Activated naive CD8-positive, alpha-beta T cell treated with anti-CD3 and anti-CD28 coated beads for 36 hours (primary cell): ENCODE measurements at regions not wholly inside any gene's neighbourhood (a gene's known extent, or its start where the extent isn't known, plus 50 kb on each side); places are given as distances from the start of the nearest gene placed in this dataset.

Source experiments
- DNase-seq: peaks from one replicate; pipeline ENCODE4 v3.0.0; 2021
- H3K27ac Mint-ChIP-seq: one replicate; pipeline ENCODE4 v1.8.0; 2022; ENCODE audit warnings: mild to moderate bottlenecking, moderate library complexity, mixed read lengths
- H3K27me3 Mint-ChIP-seq: one replicate; pipeline ENCODE4 v1.8.0; 2022; ENCODE audit warnings: mild to moderate bottlenecking, mixed read lengths
- H3K36me3 Mint-ChIP-seq: one replicate; pipeline ENCODE4 v1.8.0; 2021; ENCODE audit warnings: mild to moderate bottlenecking, mixed read lengths
- H3K4me1 Mint-ChIP-seq: one replicate; pipeline ENCODE4 v1.8.0; 2021; ENCODE audit warnings: mixed read lengths
- H3K4me3 Mint-ChIP-seq: one replicate; pipeline ENCODE4 v1.8.0; 2022; ENCODE audit warnings: mild to moderate bottlenecking, moderate library complexity, mixed read lengths
- H3K9me3 Mint-ChIP-seq: one replicate; pipeline ENCODE4 v1.8.0; 2022; ENCODE audit warnings: mixed read lengths

GRCh38 chr6:119594907-119595306, 245.3 kb upstream of the MAN1A1 start:
- H3K9me3 Mint-ChIP-seq: no peaks in the 10 kb centered on the region
- H3K4me1 Mint-ChIP-seq: no peaks in the 10 kb centered on the region
- H3K27ac Mint-ChIP-seq: no peak overlapping the region
- H3K27me3 Mint-ChIP-seq: no peaks in the 10 kb centered on the region
- H3K36me3 Mint-ChIP-seq: no peaks in the 10 kb centered on the region
- no peak for DNase-seq
- H3K4me3 Mint-ChIP-seq: no peak overlapping the region

GRCh38 chr6:119591235-119591634, 241.7 kb upstream of the MAN1A1 start:
- H3K27ac Mint-ChIP-seq: no peak overlapping the region
- H3K36me3 Mint-ChIP-seq: no peaks in the 10 kb centered on the region
- H3K4me1 Mint-ChIP-seq: no peaks in the 10 kb centered on the region
- H3K27me3 Mint-ChIP-seq: no peaks in the 10 kb centered on the region
- DNase-seq: no peak
- H3K4me3 Mint-ChIP-seq: no peak overlapping the region
- no peaks in the 10 kb centered on the region for H3K9me3 Mint-ChIP-seq

DNA sequence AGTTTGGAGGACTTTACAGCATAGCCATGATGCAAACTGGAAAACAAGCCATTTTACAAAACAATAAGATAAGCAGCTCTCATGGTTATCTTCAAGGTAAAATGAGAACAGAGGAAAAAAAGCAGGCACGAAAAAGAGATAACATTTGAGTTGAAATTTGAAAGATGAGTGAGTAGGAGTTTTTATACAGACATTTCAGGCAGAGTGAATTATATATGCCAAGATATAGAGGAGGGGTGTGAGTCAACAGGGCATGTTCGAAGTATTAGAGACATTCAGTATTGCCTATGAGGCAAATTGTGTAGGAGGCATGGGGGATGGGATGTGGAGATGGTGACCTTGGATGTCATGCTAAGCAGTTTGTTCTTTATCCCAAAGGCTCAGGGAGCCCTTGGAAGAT, 240.5 kb upstream of the MAN1A1 start:
- no peak overlapping the region for H3K27ac Mint-ChIP-seq
- DNase-seq: no peak
- H3K36me3 Mint-ChIP-seq: no peaks in the 10 kb centered on the region
- no peaks in the 10 kb centered on the region for H3K27me3 Mint-ChIP-seq
- H3K4me1 Mint-ChIP-seq: no peaks in the 10 kb centered on the region
- H3K9me3 Mint-ChIP-seq: no peaks in the 10 kb centered on the region
- no peak overlapping the region for H3K4me3 Mint-ChIP-seq

DNA sequence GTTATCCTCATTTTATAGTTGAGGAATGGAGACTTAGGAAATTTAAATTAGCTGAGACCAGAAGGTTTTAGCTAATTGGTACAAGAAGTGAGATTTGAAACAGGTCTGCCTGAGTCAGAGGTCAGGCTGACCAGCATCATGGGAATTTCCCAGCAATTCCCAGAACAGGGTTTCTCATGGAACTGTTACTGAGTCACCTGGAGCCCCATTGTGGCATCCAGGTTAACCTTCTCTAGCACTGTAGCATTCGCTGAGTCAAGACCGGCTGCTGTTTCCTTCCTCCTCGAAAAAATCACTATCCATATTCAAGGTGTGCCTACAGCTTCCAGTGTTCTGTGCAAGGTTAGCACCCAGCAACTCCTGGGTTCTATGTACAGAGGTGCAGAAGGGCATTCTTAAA, 238.0 kb upstream of the MAN1A1 start:
- DNase-seq: no peak
- H3K4me1 Mint-ChIP-seq: no peaks in the 10 kb centered on the region
- H3K27ac Mint-ChIP-seq: no peak overlapping the region
- no peaks in the 10 kb centered on the region for H3K27me3 Mint-ChIP-seq
- no peak overlapping the region for H3K4me3 Mint-ChIP-seq
- no peaks in the 10 kb centered on the region for H3K9me3 Mint-ChIP-seq
- H3K36me3 Mint-ChIP-seq: no peaks in the 10 kb centered on the region

- no peak for DNase-seq
- H3K4me1 Mint-ChIP-seq: no peaks in the 10 kb centered on the region
Observed at GRCh38 chr6:119586250-119586882, 236.8 kb upstream of the MAN1A1 start.

GRCh38 chr6:119584088-119584487, 234.5 kb upstream of the MAN1A1 start:
- no peak overlapping the region for H3K27ac Mint-ChIP-seq
- no peak for DNase-seq
- no peaks in the 10 kb centered on the region for H3K9me3 Mint-ChIP-seq
- H3K4me3 Mint-ChIP-seq: no peak overlapping the region
- no peaks in the 10 kb centered on the region for H3K27me3 Mint-ChIP-seq
- H3K36me3 Mint-ChIP-seq: no peaks in the 10 kb centered on the region
- H3K4me1 Mint-ChIP-seq: no peaks in the 10 kb centered on the region

More at GRCh38 chr6:119586250-119586882, 236.8 kb upstream of the MAN1A1 start:
- H3K36me3 Mint-ChIP-seq: no peaks in the 10 kb centered on the region
- H3K4me3 Mint-ChIP-seq: no peak overlapping the region
- H3K27ac Mint-ChIP-seq: no peak overlapping the region
- H3K9me3 Mint-ChIP-seq: no peaks in the 10 kb centered on the region
- no peaks in the 10 kb centered on the region for H3K27me3 Mint-ChIP-seq

- no peaks in the 10 kb centered on the region for H3K27me3 Mint-ChIP-seq
- H3K27ac Mint-ChIP-seq: no peak overlapping the region
- H3K9me3 Mint-ChIP-seq: peaks cover 9% of the 10 kb centered on the region
- no peak for DNase-seq
- H3K4me1 Mint-ChIP-seq: no peaks in the 10 kb centered on the region
- peaks cover 5% of the 10 kb centered on the region for H3K36me3 Mint-ChIP-seq
- no peak overlapping the region for H3K4me3 Mint-ChIP-seq
Observed at GRCh38 chr6:119581220-119581619, 231.7 kb upstream of the MAN1A1 start.

GRCh38 chr6:119575721-119576120, 226.2 kb upstream of the MAN1A1 start:
- no peak for DNase-seq
- Mint-ChIP-seq H3K27ac (no peak overlapping the region), H3K4me3 (no peak overlapping the region), H3K9me3 (peaks cover 18% of the 10 kb centered on the region), H3K4me1 (no peaks in the 10 kb centered on the region), H3K36me3 (peaks cover 6% of the 10 kb centered on the region), H3K27me3 (no peaks in the 10 kb centered on the region)

GRCh38 chr6:119568580-119568979, 219.0 kb upstream of the MAN1A1 start:
- Mint-ChIP-seq H3K27me3 (no peaks in the 10 kb centered on the region), H3K4me3 (no peak overlapping the region), H3K36me3 (no peaks in the 10 kb centered on the region), H3K9me3 (no peaks in the 10 kb centered on the region), H3K4me1 (peaks cover 1% of the 10 kb centered on the region), H3K27ac (no peak overlapping the region)
- DNase-seq: no peak

- Mint-ChIP-seq H3K27me3 (no peaks in the 10 kb centered on the region), H3K4me1 (peaks cover 1% of the 10 kb centered on the region), H3K9me3 (no peaks in the 10 kb centered on the region), H3K4me3 (no peak overlapping the region), H3K27ac (no peak overlapping the region), H3K36me3 (no peaks in the 10 kb centered on the region)
- no peak for DNase-seq
Observed at GRCh38 chr6:119566546-119567260, 217.1 kb upstream of the MAN1A1 start.

DNA sequence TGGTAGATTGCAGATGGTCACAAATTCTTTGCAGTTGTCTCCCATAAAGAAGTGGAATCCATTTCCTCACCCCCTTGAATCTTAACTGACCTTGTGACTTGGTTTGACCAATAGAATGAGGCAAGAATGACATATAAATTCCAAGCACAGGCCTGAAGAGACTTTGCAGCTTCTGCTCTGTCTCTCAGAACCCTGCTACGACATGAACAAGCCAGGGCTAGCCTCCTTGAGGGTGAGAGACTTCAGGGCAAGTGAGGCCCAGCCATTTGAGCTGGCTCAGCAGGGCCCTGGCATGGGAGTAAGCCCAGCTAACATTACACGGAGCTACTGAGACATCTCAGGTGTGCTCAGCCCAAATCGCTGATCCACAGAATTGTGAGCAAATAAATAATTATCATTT, 216.3 kb upstream of the MAN1A1 start:
- no peak overlapping the region for H3K4me3 Mint-ChIP-seq
- H3K36me3 Mint-ChIP-seq: no peaks in the 10 kb centered on the region
- no peaks in the 10 kb centered on the region for H3K27me3 Mint-ChIP-seq
- DNase-seq: no peak
- no peak overlapping the region for H3K27ac Mint-ChIP-seq
- H3K9me3 Mint-ChIP-seq: no peaks in the 10 kb centered on the region
- H3K4me1 Mint-ChIP-seq: peaks cover 1% of the 10 kb centered on the region

DNA sequence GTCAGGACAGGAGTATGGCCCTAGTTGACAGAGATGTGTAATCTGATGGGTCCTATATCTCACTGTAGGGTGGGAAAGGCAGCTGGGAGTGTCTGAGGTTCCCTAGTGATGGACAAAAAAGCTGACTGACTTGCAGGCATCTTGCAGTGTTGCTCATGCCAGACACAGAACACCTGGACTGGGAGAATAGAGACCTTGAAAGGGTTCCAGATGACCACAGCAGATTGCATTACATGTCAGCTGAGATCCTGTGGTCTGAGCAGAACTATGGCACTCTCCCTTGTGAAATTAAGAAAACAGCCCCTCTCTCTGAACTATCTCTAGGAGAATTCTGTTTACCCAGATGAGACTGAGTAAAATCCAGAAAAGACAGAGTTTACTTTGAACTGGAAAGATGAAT, 212.6 kb upstream of the MAN1A1 start:
- no peak overlapping the region for H3K4me3 Mint-ChIP-seq
- no peaks in the 10 kb centered on the region for H3K27me3 Mint-ChIP-seq
- no peaks in the 10 kb centered on the region for H3K36me3 Mint-ChIP-seq
- no peak overlapping the region for H3K27ac Mint-ChIP-seq
- no peak for DNase-seq
- H3K4me1 Mint-ChIP-seq: peaks cover 1% of the 10 kb centered on the region
- H3K9me3 Mint-ChIP-seq: no peaks in the 10 kb centered on the region

- H3K36me3 Mint-ChIP-seq: no peaks in the 10 kb centered on the region
- H3K27me3 Mint-ChIP-seq: no peaks in the 10 kb centered on the region
- no peak overlapping the region for H3K4me3 Mint-ChIP-seq
- no peaks in the 10 kb centered on the region for H3K9me3 Mint-ChIP-seq
- peaks cover under 1% of the 10 kb centered on the region for H3K4me1 Mint-ChIP-seq
- DNase-seq: no peak
- H3K27ac Mint-ChIP-seq: no peak overlapping the region
Observed at GRCh38 chr6:119559586-119559985, 210.0 kb upstream of the MAN1A1 start.

DNA sequence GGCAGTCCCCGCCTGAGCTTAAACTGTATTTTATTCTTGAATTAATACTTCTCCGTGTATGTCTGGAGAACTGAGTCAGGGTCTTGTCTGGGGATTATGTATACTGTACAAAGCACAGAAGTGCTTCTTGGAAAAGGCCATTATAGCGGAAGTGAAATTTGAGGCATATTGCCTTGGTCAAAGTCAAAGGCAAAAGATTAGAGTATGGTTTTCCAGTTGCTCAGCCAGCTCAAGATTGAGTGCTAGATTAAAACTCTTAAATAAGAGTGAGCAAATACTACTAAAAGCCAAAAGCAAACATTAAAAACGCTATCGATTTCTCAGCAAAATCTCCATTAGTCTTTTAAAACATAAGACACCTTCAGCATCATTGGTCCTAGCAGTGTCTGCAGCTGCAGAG, 207.7 kb upstream of the MAN1A1 start:
- no peaks in the 10 kb centered on the region for H3K36me3 Mint-ChIP-seq
- H3K27ac Mint-ChIP-seq: no peak overlapping the region
- DNase-seq: no peak
- H3K27me3 Mint-ChIP-seq: no peaks in the 10 kb centered on the region
- H3K9me3 Mint-ChIP-seq: no peaks in the 10 kb centered on the region
- no peak overlapping the region for H3K4me3 Mint-ChIP-seq
- H3K4me1 Mint-ChIP-seq: no peaks in the 10 kb centered on the region

DNA sequence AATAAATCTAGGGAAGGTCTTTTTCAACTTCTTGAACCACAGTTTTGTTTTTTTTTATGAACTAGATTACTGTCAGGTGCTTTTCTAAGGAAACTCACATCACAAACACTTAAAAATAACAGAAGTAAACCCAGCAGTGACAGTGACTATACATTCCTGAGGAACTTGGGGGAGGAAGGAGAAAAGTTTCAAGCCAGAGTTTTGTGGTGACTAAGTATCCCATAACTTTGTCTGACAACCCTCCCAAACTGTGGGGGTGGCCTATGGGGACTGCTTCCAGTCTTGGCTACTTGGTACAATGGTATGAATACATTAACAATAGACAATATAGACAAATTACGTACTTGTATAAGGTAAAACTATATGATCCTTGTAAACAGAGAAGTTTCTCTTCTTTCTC, 202.5 kb upstream of the MAN1A1 start:
- no peaks in the 10 kb centered on the region for H3K4me1 Mint-ChIP-seq
- DNase-seq: no peak
- H3K36me3 Mint-ChIP-seq: no peaks in the 10 kb centered on the region
- peaks cover 4% of the 10 kb centered on the region for H3K27me3 Mint-ChIP-seq
- no peak overlapping the region for H3K4me3 Mint-ChIP-seq
- no peaks in the 10 kb centered on the region for H3K9me3 Mint-ChIP-seq
- H3K27ac Mint-ChIP-seq: no peak overlapping the region

DNA sequence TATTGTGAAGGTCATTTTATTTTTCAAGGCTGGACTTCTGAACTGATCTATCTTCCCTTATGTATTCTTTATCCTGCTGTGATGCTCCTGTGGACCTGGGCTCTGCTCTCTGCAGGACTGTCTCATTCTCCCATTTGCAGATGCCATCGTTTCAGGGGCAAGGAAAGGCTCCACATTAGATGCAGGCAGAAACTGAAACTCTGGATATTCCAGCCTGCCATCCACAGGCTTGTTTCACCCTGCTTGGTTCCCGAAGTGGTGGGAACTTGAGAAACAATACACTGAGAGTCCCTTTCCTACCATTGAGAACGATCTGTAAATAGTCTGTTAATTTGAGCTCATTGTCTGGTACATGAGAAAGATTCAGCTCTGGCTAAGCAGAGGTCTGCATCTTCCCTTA, 197.5 kb upstream of the MAN1A1 start:
- Mint-ChIP-seq H3K27ac (no peak overlapping the region), H3K4me3 (no peak overlapping the region), H3K4me1 (no peaks in the 10 kb centered on the region), H3K36me3 (no peaks in the 10 kb centered on the region), H3K9me3 (no peaks in the 10 kb centered on the region), H3K27me3 (peaks cover 4% of the 10 kb centered on the region)
- DNase-seq: no peak
